SK-MEL-5 (cell line): ENCODE measurements at regions not wholly inside any gene's neighbourhood (a gene's known extent, or its start where the extent isn't known, plus 50 kb on each side); places are given as distances from the start of the nearest gene placed in this dataset.

Experiments
- DNase-seq: peaks from one replicate; pipeline ENCODE4 v3.0.0-alpha.2; 2016; ENCODE audit warnings: low read depth, low spot score
- in situ Hi-C: cut with HindIII; loops from 2 replicates; pipeline ENCODE4 v1.10.0; 2016; ENCODE audit warnings: low sequenced_read_pairs, high pct_unique_total_duplicates, low pct_unique_long_range_greater_than_20kb

DNA sequence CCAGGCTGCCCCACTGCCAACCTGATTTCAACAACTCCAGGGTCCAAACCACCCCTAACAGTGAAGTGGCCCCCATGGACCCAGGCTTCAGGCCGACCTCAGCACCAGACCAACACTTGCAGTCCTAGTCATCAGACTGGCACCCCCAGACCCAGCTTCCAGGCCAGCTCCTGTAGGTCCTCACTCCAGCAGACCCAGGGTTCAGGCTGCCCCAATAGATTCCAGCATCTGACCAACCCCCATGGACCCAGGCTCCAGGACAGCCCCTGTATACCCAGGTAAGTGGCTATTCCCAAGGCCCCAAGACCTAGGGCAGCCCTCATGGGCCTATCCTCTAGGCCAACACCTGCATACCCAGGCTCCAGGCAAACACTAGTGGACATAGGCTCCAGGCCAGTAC, 193.8 kb upstream of the OBI1 start:
- in situ Hi-C loops = no loop called here
- no peak for DNase-seq

DNA sequence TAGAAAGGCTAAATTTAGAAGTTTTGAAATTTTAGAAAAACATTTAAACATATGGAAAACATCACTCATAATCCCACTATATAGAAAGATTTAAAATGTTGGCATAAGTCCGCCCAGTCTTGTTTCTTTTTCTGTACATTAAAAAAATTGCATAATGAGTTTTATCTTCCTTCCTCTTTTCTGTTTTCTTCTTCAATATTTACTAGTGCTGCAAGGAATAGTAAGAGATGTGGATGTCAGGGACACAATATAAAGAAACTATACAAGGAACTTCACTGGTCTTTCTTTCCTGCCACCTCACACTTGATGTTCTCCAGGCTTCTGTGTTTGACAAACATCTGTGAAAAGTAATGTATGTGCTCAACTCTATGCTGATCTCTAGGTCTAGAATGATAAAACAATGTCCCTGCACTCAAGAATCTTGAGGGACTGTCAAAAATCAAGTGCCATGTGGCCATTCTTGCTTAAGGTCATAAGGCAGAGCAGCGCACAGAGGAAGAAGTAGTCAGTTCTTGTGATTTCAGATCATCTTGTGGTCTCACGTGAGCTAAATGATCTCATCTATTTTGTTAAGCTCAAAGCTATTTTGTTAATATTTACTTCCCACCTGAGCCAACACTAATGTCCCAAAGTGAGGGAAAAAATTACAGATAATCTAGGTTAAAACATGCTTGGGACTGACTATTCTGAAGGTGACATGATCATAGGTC, 186.9 kb upstream of the OBI1 start:
- DNase-seq = no peak
- in situ Hi-C loops = no loop called here

DNA sequence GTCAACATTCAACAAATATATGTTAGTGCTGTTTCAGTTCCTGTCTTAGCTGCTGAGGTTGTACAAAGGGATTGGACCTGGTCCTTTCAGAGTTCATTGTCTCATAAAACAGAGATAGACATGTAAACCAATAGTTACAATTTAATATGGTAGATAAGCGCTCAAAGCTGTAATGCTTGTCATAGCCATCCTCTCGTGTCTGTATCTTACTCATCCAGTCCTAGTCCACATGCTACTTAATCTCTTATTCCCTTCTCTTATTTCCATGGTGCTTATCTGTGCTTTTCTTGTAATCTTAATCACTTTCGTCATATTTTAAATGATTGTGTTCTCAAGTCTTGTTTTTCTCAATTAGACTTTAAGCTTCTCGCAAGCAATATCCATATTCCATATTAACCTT, 185.2 kb upstream of the OBI1 start:
- in situ Hi-C loops = no loop called here
- no peak for DNase-seq

GRCh38 chr13:78841358-78841963, 182.5 kb upstream of the OBI1 start:
- in situ Hi-C loops = no loop called here
- no peak for DNase-seq

GRCh38 chr13:78836238-78836784, 177.4 kb upstream of the OBI1 start:
- in situ Hi-C loops = no loop called here
- no peak for DNase-seq

GRCh38 chr13:78832461-78832860, 173.5 kb upstream of the OBI1 start:
- DNase-seq = no peak
- in situ Hi-C loops = no loop called here

DNA sequence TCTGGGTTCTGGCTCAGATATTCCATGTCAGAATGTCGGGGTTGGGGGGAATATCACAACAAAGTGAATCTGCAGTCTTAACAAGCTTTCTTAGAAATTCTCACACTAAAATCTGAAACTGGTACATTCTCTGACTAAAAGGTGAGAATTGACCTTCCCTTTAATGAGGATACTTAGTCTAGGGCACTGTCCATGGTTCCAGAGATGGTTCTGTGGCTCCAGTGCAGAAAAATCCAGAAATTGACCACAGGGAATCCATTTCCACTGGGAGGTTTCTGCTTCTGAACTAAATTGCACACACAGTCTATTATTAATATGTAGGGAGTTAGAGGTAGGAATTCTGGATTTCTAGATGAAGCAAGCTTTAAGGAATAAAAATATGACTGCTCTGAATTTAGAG, 171.6 kb upstream of the OBI1 start:
- DNase-seq = no peak
- in situ Hi-C loops = no loop called here

- DNase-seq = no peak
- in situ Hi-C loops = no loop called here
These were observed 170.9 kb upstream of the OBI1 start for GRCh38 chr13:78829821-78830220.

DNA sequence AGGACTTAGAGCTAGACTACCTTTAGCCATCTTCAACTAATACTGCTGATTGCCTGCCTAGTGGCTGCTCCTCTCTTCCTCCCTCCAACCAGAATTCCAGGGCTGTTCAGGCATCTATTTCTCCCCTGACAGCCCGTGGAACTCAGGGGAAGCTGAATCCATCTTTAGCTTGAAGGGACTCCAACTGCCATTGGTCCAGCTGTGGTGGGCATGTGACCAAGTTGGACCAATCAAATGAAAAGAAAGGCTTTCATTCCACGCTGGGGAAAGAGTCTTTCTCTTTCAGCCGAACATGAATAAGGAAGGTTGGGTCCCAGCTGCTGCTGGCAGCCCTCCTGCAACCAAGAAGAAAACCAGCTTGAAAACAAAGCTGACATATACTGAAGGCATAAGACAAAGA, 168.5 kb upstream of the OBI1 start:
- peak; percentile 11 for DNase-seq
- in situ Hi-C loops = no loop called here

- in situ Hi-C loops = no loop called here
- DNase-seq = no peak
These were observed 168.0 kb upstream of the OBI1 start for GRCh38 chr13:78826936-78827335.

GRCh38 chr13:78826312-78826711, 167.4 kb upstream of the OBI1 start:
- in situ Hi-C loops = no loop called here

GRCh38 chr13:78820541-78820940, 161.6 kb upstream of the OBI1 start:
- in situ Hi-C loops = no loop called here
- DNase-seq = no peak

More at GRCh38 chr13:78826312-78826711, 167.4 kb upstream of the OBI1 start:
- no peak for DNase-seq

DNA sequence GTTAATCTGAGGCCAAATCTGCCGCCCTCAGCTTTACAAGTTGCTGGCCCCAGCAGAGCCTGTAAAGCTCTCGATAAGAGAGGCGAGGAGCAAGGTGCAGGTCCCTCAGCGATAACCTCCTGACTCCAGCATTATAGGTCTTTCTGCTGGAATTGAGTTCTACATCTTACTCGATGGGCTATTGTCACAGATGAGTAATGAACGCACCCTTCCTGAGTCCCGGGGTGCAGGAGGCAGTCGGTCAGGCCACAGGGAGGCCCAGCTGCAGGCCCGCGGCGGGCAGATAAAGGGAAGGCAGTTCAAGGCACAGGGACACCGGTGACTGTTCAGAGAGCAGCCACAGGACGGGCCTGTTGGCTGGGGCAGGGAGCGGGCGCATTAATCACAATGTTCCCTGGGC, 157.6 kb upstream of the OBI1 start:
- in situ Hi-C loops = no loop called here
- no peak for DNase-seq

- no peak for DNase-seq
- in situ Hi-C loops = no loop called here
These were observed 157.2 kb upstream of the OBI1 start for GRCh38 chr13:78816154-78816553.

GRCh38 chr13:78806457-78806856, 147.5 kb upstream of the OBI1 start:
- peak; percentile 33 for DNase-seq
- in situ Hi-C loops = no loop called here

DNA sequence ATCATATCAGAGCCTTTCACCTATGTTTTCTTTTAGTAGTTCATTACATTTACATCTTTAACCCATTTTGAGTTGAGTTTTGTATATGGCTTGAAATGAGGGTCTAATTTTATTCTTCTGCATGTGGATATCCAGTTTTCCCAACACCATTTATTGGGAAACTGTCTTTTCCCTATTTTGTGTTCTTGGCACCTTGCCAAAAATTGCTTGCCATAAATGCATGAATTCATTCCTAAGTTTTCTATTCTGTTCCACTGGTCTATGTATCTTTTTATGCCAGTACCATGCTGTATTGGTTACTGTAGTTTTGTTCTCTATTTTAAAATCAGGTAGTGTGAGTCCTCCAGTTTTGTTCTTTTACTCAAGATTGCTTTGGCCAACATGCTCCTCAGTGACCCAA, 144.0 kb upstream of the OBI1 start:
- in situ Hi-C loops = no loop called here

DNA sequence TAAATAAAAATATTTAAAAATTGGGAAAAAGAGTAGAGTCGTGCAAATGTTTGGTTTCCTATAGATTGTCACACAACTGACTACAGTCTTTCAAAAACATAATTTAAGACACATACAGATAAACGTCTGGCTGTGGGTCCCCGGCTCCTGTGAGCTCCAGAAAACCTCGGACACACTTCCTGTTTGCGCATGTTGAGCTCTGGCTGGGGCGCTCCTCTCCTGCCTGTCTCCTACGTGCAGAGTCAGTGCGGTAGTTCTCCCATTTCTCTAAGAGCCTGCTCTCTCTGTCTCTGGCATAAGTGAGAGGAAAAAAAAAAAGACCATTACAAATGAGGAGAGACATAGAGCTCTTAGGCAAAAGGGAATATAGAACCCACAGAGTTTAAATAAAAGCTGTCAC, 128.2 kb upstream of the OBI1 start:
- in situ Hi-C loops = no loop called here
- no peak for DNase-seq

More for the DNA sequence above, 144.0 kb upstream of the OBI1 start:
- DNase-seq = no peak

- DNase-seq = no peak
- in situ Hi-C loops = no loop called here
These were observed 127.5 kb upstream of the OBI1 start for GRCh38 chr13:78786459-78786858.

DNA sequence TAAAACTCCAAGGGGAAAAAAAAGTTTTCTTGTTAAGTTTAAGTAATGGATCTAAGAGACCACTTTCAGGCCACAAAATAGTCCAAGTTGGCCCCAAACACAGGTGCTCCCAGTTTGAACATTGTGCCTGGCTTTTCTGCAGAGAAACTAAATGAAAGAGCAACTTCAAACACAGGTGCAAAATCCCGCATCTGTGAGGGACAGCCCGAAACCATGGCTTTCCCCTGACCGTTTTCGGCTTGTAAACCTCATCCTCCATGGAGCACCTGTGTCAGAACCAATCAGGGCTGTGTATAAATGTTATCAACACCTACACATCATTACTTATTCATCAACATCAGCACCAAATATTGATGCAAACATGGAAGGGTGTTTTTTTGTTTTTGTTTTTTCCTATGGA, 126.8 kb upstream of the OBI1 start:
- in situ Hi-C loops = no loop called here
- DNase-seq = no peak
